ENCODE measurements at regions not wholly inside any gene's neighbourhood (a gene's known extent, or its start where the extent isn't known, plus 50 kb on each side); places are given as distances from the start of the nearest gene placed in this dataset.

- Histone ChIP-seq H3K27me3 (ENCODE audit: insufficient read depth, poor library complexity, severe bottlenecking) (no peaks in the 10 kb centered on the region), H3K4me3 (replicated peaks; ENCODE audit: insufficient read depth, low read length) (no peak overlapping the region), H3K27ac (replicated peaks) (no peak overlapping the region)
- TF ChIP-seq SPI1 (IDR thresholded peaks at IDR 0.05; ENCODE audit: borderline replicate concordance, low read depth) = no peak
- TF ChIP-seq REST (IDR thresholded peaks at IDR 0.05; ENCODE audit: insufficient replicate concordance, low read depth) = no peak
- no peak for TF ChIP-seq GABPA (IDR thresholded peaks at IDR 0.05; ENCODE audit: low read depth)
- TF ChIP-seq POLR2AphosphoS5 (IDR thresholded peaks at IDR 0.05; ENCODE audit: low read depth) = no peak
- no peak for DNase-seq (ENCODE audit: low read depth in 1 of 2, low spot score in 1 of 2)
Measured at GRCh38 chr5:96120120-96120519, 158.5 kb upstream of the ELL2 start.

- no peak overlapping the region for H3K27ac ChIP-seq (replicated peaks)
- no peak for DNase-seq (ENCODE audit: low read depth in 1 of 2, low spot score in 1 of 2)
- no peak overlapping the region for H3K4me3 ChIP-seq (replicated peaks; ENCODE audit: insufficient read depth, low read length)
Measured at GRCh38 chr5:96117771-96118651, 156.4 kb upstream of the ELL2 start.

GRCh38 chr5:96115147-96115807, 153.6 kb upstream of the ELL2 start:
- DNase-seq (ENCODE audit: low read depth in 1 of 2, low spot score in 1 of 2) = no peak
- no peak overlapping the region for H3K27ac ChIP-seq (replicated peaks)
- TF ChIP-seq REST (IDR thresholded peaks at IDR 0.05; ENCODE audit: insufficient replicate concordance, low read depth) = no peak
- no peak for TF ChIP-seq CTCF (IDR thresholded peaks at IDR 0.05; ENCODE audit: insufficient read depth, low read length)
- TF ChIP-seq SPI1 (IDR thresholded peaks at IDR 0.05; ENCODE audit: borderline replicate concordance, low read depth) = no peak
- no peak for TF ChIP-seq POLR2AphosphoS5 (IDR thresholded peaks at IDR 0.05; ENCODE audit: low read depth)
- TF ChIP-seq GABPA (IDR thresholded peaks at IDR 0.05; ENCODE audit: low read depth) = no peak

More at GRCh38 chr5:96117771-96118651, 156.4 kb upstream of the ELL2 start:
- no peak for TF ChIP-seq REST (IDR thresholded peaks at IDR 0.05; ENCODE audit: insufficient replicate concordance, low read depth)
- no peak for TF ChIP-seq GABPA (IDR thresholded peaks at IDR 0.05; ENCODE audit: low read depth)
- no peak for TF ChIP-seq CTCF (IDR thresholded peaks at IDR 0.05; ENCODE audit: insufficient read depth, low read length)
- no peak for TF ChIP-seq POLR2AphosphoS5 (IDR thresholded peaks at IDR 0.05; ENCODE audit: low read depth)
- TF ChIP-seq SPI1 (IDR thresholded peaks at IDR 0.05; ENCODE audit: borderline replicate concordance, low read depth) = no peak
- H3K27me3 ChIP-seq (ENCODE audit: insufficient read depth, poor library complexity, severe bottlenecking) = no peaks in the 10 kb centered on the region

More at GRCh38 chr5:96115147-96115807, 153.6 kb upstream of the ELL2 start:
- no peaks in the 10 kb centered on the region for H3K27me3 ChIP-seq (ENCODE audit: insufficient read depth, poor library complexity, severe bottlenecking)
- no peak overlapping the region for H3K4me3 ChIP-seq (replicated peaks; ENCODE audit: insufficient read depth, low read length)
